ENCODE measurements at regions not wholly inside any gene's neighbourhood (a gene's known extent, or its start where the extent isn't known, plus 50 kb on each side); places are given as distances from the start of the nearest gene placed in this dataset.

GRCh38 chr18:25759111-25759510, 331.3 kb downstream of the SS18 start:
- TF ChIP-seq, protein P1, sequence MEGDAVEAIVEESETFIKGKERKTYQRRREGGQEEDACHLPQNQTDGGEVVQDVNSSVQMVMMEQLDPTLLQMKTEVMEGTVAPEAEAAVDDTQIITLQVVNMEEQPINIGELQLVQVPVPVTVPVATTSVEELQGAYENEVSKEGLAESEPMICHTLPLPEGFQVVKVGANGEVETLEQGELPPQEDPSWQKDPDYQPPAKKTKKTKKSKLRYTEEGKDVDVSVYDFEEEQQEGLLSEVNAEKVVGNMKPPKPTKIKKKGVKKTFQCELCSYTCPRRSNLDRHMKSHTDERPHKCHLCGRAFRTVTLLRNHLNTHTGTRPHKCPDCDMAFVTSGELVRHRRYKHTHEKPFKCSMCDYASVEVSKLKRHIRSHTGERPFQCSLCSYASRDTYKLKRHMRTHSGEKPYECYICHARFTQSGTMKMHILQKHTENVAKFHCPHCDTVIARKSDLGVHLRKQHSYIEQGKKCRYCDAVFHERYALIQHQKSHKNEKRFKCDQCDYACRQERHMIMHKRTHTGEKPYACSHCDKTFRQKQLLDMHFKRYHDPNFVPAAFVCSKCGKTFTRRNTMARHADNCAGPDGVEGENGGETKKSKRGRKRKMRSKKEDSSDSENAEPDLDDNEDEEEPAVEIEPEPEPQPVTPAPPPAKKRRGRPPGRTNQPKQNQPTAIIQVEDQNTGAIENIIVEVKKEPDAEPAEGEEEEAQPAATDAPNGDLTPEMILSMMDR (conservative IDR thresholded peaks at IDR 0.05) = no peak
- TF ChIP-seq ZFX (IDR thresholded peaks at IDR 0.05) = no peak
- no peak overlapping the region for H3K27ac ChIP-seq

- no peak for TF ChIP-seq ZFX (IDR thresholded peaks at IDR 0.05)
- TF ChIP-seq, protein P1 (conservative IDR thresholded peaks at IDR 0.05) = no peak; the same call in 1 of the 2 replicates
- no peak overlapping the region for H3K27ac ChIP-seq
These were observed 346.7 kb downstream of the SS18 start for GRCh38 chr18:25743646-25744151.

- TF ChIP-seq, protein P1 (conservative IDR thresholded peaks at IDR 0.05) = no peak
- no peak for TF ChIP-seq ZFX (IDR thresholded peaks at IDR 0.05)
- H3K27ac ChIP-seq = no peak overlapping the region
These were observed 351.0 kb downstream of the SS18 start for GRCh38 chr18:25739376-25739775.

DNA sequence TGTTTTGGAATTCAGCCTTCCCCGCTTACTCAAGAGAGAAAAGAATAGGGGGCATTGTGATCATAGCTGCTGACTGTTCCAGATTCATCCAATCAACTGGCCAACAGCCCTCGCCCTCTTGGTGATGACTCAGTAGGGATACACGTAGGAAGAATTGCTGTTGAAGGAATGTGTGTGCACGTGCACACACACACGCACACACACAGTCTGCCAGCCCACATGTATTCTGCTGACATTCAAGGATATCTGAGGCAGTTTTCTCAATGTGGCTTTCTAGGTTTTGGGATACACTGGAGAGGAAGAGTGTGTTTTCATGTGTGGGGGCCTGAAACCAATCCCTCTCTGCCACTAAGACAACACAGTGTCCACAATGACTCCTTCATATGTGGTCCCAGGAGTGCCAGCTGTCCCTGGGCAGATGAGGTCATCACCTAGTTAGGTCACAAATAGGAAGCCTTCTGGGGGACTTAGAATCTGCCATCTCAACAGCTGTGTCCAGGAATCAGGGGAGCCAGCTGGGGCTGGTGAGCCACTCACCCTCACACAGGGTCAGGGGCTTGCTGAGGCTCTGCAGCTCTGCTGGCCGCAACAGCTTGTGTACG, 352.6 kb downstream of the SS18 start:
- no peak overlapping the region for H3K27ac ChIP-seq
- no peak for TF ChIP-seq ZFX (IDR thresholded peaks at IDR 0.05)
- TF ChIP-seq, protein P1 (conservative IDR thresholded peaks at IDR 0.05) = no peak

GRCh38 chr18:25736516-25736915, 353.9 kb downstream of the SS18 start:
- TF ChIP-seq, protein P1 (conservative IDR thresholded peaks at IDR 0.05) = no peak
- no peak for TF ChIP-seq ZFX (IDR thresholded peaks at IDR 0.05)
- no peak overlapping the region for H3K27ac ChIP-seq

GRCh38 chr18:25735459-25735858, 355.0 kb downstream of the SS18 start:
- no peak overlapping the region for H3K27ac ChIP-seq
- TF ChIP-seq, protein P1 (conservative IDR thresholded peaks at IDR 0.05) = no peak
- no peak for TF ChIP-seq ZFX (IDR thresholded peaks at IDR 0.05)

DNA sequence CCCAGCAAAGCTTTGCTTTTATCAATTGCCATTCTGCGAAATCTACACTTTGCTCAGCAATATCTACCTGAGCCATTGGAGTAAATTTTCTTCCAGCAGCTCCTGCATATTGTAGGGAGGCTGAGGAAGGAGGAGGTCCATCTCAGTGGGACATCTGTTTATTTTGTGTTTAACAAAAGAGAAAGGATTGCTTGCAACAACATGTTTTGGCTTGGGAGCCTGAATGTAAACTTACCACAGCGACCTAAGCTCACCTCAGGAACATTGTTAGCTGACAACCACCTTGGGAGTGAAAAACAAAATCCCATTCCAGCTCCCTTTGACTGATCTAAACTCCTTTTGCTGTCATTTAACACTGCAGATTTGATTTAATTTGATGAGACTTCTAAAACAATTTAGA, 356.1 kb downstream of the SS18 start:
- TF ChIP-seq, protein P1 (conservative IDR thresholded peaks at IDR 0.05) = no peak
- no peak for TF ChIP-seq ZFX (IDR thresholded peaks at IDR 0.05)
- no peak overlapping the region for H3K27ac ChIP-seq
